HepG2 (cell line): ENCODE measurements at regions not wholly inside any gene's neighbourhood (a gene's known extent, or its start where the extent isn't known, plus 50 kb on each side); places are given as distances from the start of the nearest gene placed in this dataset.
A peak's percentile ranks its signal among the peaks of the same experiment; 100 is the strongest.

Experiments used
- ATAC-seq: fragments of 200-7000 bp; cut with Tn5 transposase; 3 replicates; pipeline ENCODE4 v1.9.1; 2020; ENCODE audit warnings: mild to moderate bottlenecking, moderate library complexity
- BruUV-seq: library from RNA; stranded (reverse); fragments of 400-500 nt; replicated peaks from 2 replicates; lab custom pipeline; 2021; lab: Mats Ljungman, UMichigan
- CTCF ChIA-PET: fragments of 300-600 bp; formaldehyde crosslinking; extraction: SDS; loops from one replicate; lab custom pipeline; 2021; ENCODE audit warnings: low total read pairs, inconsistent platforms, low intra/inter-chr PET ratio; lab: Yijun Ruan, JAX
- POLR2A ChIA-PET: fragments of 350-600 bp; sonication (Branson Sonifier 250); formaldehyde crosslinking; loops from one replicate; lab custom pipeline; 2020; ENCODE audit warnings: antibody characterized with exemption, inconsistent platforms; lab: Yijun Ruan, JAX
- DNase-seq: peaks from one replicate; pipeline ENCODE4 v3.0.0-alpha.2; 2015; ENCODE audit warnings: low spot score
- FAIRE-seq: peaks from 3 replicates; lab custom pipeline; 2011; peaks lifted over from hg19 to GRCh38; lab: Jason Lieb, UNC
- H2AFZ ChIP-seq: one replicate; pipeline ENCODE4 v1.6.1; 2011; ENCODE audit warnings: low read length, inconsistent platforms
- H3K27ac ChIP-seq: fragments of 300-600 bp; 3 replicates; pipeline ENCODE4 v1.8.0; 2011; ENCODE audit warnings: mixed run types, mild to moderate bottlenecking, mixed read lengths, low read length, inconsistent platforms; ENCODE audit not compliant: insufficient read depth; ENCODE audit errors: extremely low read length
- H3K27me3 ChIP-seq, 2 experiments: fragments of 200-600 bp in 1 of 2; 2 replicates in 1 of 2; 3 replicates in 1 of 2; pipeline versions ENCODE4 v1.6.0 to v1.8.0; 2011; ENCODE audit warnings: low read length in 2 of 2, mild to moderate bottlenecking in 2 of 2, moderate library complexity in 2 of 2, inconsistent platforms in 1 of 2; ENCODE audit not compliant: insufficient read depth in 2 of 2, control insufficient read depth in 1 of 2
- H3K36me3 ChIP-seq, 2 experiments: fragments of 200-600 bp in 1 of 2; replicated peaks in 1 of 2; 2 replicates in 1 of 2; 3 replicates in 1 of 2; pipeline versions ENCODE4 v1.5.1 to v1.8.0; 2011; ENCODE audit warnings: low read length in 2 of 2, inconsistent platforms in 1 of 2; ENCODE audit not compliant: insufficient read depth in 2 of 2, control insufficient read depth in 1 of 2
- H3K4me1 ChIP-seq: 2 replicates; pipeline ENCODE4 v1.5.1; 2012; ENCODE audit warnings: low read length, inconsistent platforms; ENCODE audit not compliant: insufficient read depth
- H3K4me2 ChIP-seq: 2 replicates; pipeline ENCODE4 v1.6.0; 2011; ENCODE audit warnings: low read depth, low read length, inconsistent platforms
- H3K4me3 ChIP-seq, 3 experiments: fragments of 200-600 bp in 1 of 3; sonication (generic), shearing (Covaris generic) in 1 of 3; replicated peaks in 1 of 3; 2 replicates each; pipeline ENCODE4 v1.5.1; 2011 to 2016; ENCODE audit warnings: low read length in 3 of 3, inconsistent platforms in 2 of 3, low read depth in 2 of 3, mild to moderate bottlenecking in 2 of 3, control low read depth in 1 of 3, mixed read lengths in 1 of 3; ENCODE audit not compliant: insufficient read depth in 1 of 3
- H3K79me2 ChIP-seq: one replicate; pipeline ENCODE4 v1.6.1; 2011; ENCODE audit warnings: low read length, inconsistent platforms; ENCODE audit not compliant: insufficient read depth
- H3K9ac ChIP-seq: 2 replicates; pipeline ENCODE4 v1.6.0; 2011; ENCODE audit warnings: mild to moderate bottlenecking, low read depth, low read length, inconsistent platforms; ENCODE audit not compliant: insufficient read depth
- H3K9me3 ChIP-seq: 2 replicates; pipeline ENCODE4 v1.5.1; 2012; ENCODE audit warnings: mild to moderate bottlenecking, low read length
- H4K20me1 ChIP-seq: 2 replicates; pipeline ENCODE4 v1.6.0; 2011; ENCODE audit warnings: inconsistent platforms, mild to moderate bottlenecking, low read length, moderate library complexity; ENCODE audit not compliant: insufficient read depth
- CCDC6 ChIP-seq: sonication (generic); formaldehyde crosslinking; IDR thresholded peaks from 2 replicates; pipeline ENCODE4 v1.8.1; 2022; ENCODE audit warnings: mild to moderate bottlenecking, missing genetic modification reagents, moderate library complexity
- IRF9 ChIP-seq: sonication (generic); formaldehyde crosslinking; IDR thresholded peaks from 2 replicates; pipeline ENCODE4 v1.8.0; 2022; ENCODE audit warnings: missing genetic modification reagents, mild to moderate bottlenecking, borderline replicate concordance
- ONECUT2 ChIP-seq: sonication (generic); formaldehyde crosslinking; IDR thresholded peaks from 2 replicates; pipeline ENCODE4 v1.4.0; 2020; ENCODE audit warnings: missing genetic modification reagents
- PHF21A ChIP-seq: sonication (generic); formaldehyde crosslinking; IDR thresholded peaks from 2 replicates; pipeline ENCODE4 v1.5.0; 2020; ENCODE audit warnings: mild to moderate bottlenecking, missing genetic modification reagents
- RFX1 ChIP-seq: fragments of 450-650 bp; IDR thresholded peaks from 2 replicates; pipeline ENCODE4 v1.6.1; 2017
- SP4 ChIP-seq: sonication (generic); formaldehyde crosslinking; IDR thresholded peaks from 2 replicates; pipeline ENCODE4 v1.8.1; 2023; ENCODE audit warnings: mild to moderate bottlenecking, missing genetic modification reagents
- STAG1 ChIP-seq: sonication (generic); formaldehyde crosslinking; IDR thresholded peaks from 2 replicates; pipeline ENCODE4 v1.4.0; 2020; ENCODE audit warnings: missing genetic modification reagents
- ZNF18 ChIP-seq: sonication (generic); formaldehyde crosslinking; IDR thresholded peaks from 2 replicates; pipeline ENCODE4 v1.8.0; 2022; ENCODE audit warnings: mild to moderate bottlenecking, missing genetic modification reagents; ENCODE audit not compliant: insufficient replicate concordance
- ZNF747 ChIP-seq: sonication (generic); formaldehyde crosslinking; IDR thresholded peaks from 2 replicates; pipeline ENCODE4 v1.8.1; 2023; ENCODE audit warnings: missing genetic modification reagents, mild to moderate bottlenecking, borderline replicate concordance
- WGBS: methylation state at CpG from one replicate; pipeline ENCODE4 v1.1.6; 2017; ENCODE audit warnings: low lambda C conversion rate; 5-methylcytosine and 5-hydroxymethylcytosine counted together
- in situ Hi-C: cut with HindIII; loops from 2 replicates; pipeline ENCODE4 v1.10.0; 2017; ENCODE audit warnings: low pct_unique_long_range_greater_than_20kb; ENCODE audit not compliant: extremely low pct_ligation_motif_present
- intact Hi-C: fragments of 100-400 bp; cut with micrococcal nuclease; formaldehyde crosslinking; loops from one replicate; pipeline ENCODE4 v1.10.0; 2022; ENCODE audit not compliant: unreplicated experiment

- intact Hi-C loops (no loop called here), in situ Hi-C loops (no loop called here)
- H4K20me1 ChIP-seq: no peaks in the 10 kb centered on the region
- H3K9me3 ChIP-seq: no peaks in the 10 kb centered on the region
- 70% methylated on average over 7 of the region's 7 CpGs for WGBS
- POLR2A ChIA-PET: no interaction called here
- no peak overlapping the region for H2AFZ ChIP-seq
- BruUV-seq: no TSS peak
- H3K4me1 ChIP-seq: no peaks in the 10 kb centered on the region
- no peak overlapping the region for H3K4me2 ChIP-seq
- H3K36me3 ChIP-seq: no peaks in the 10 kb centered on the region
- FAIRE-seq: no peak
- CTCF ChIA-PET: no interaction called here
- H3K79me2 ChIP-seq: no peaks in the 10 kb centered on the region
- no peak for TF ChIP-seq ONECUT2
- TF ChIP-seq IRF9: no peak
- no peak for TF ChIP-seq PHF21A
- TF ChIP-seq SP4 (CRISPR knock-in tag): no peak
- no peak for TF ChIP-seq CCDC6 (CRISPR knock-in tag)
- no peak for TF ChIP-seq RFX1
- no peak for TF ChIP-seq ZNF747
- H3K4me3 ChIP-seq: no peak overlapping the region
- H3K9ac ChIP-seq: no peak overlapping the region
- peaks cover 0 to 4% of the 10 kb centered on the region in 2 experiments; a peak in 1 of 5 replicates for H3K27me3 ChIP-seq
- no peak overlapping the region for H3K27ac ChIP-seq
- no peak for DNase-seq
- ATAC-seq: no peak
These were observed 136.7 kb downstream of the CRLF2 start for GRCh38 chrX:1075741-1076140.

- no peak for DNase-seq
These were observed 137.3 kb downstream of the CRLF2 start for GRCh38 chrX:1075156-1075555.

More at GRCh38 chrX:1075156-1075555, 137.3 kb downstream of the CRLF2 start:
- no peaks in the 10 kb centered on the region for H3K4me1 ChIP-seq
- H3K36me3 ChIP-seq: no peaks in the 10 kb centered on the region
- no peaks in the 10 kb centered on the region for H3K79me2 ChIP-seq
- WGBS: 4% methylated on average over 3 of the region's 7 CpGs
- no peak overlapping the region for H3K27ac ChIP-seq
- no peak overlapping the region for H3K4me2 ChIP-seq
- CTCF ChIA-PET: no interaction called here
- H3K9me3 ChIP-seq: no peaks in the 10 kb centered on the region
- POLR2A ChIA-PET: no interaction called here
- no peak overlapping the region for H2AFZ ChIP-seq
- H4K20me1 ChIP-seq: no peaks in the 10 kb centered on the region
- no peak overlapping the region for H3K4me3 ChIP-seq
- no peak overlapping the region for H3K9ac ChIP-seq
- BruUV-seq: no TSS peak
- ATAC-seq: no peak
- in situ Hi-C loops (no loop called here), intact Hi-C loops (no loop called here)
- FAIRE-seq: no peak
- H3K27me3 ChIP-seq: peaks cover 0 to 4% of the 10 kb centered on the region in 2 experiments; a peak in 1 of 5 replicates
- TF ChIP-seq STAG1 (CRISPR knock-in tag) (no peak), ZNF18 (CRISPR knock-in tag) (peak; percentile 80)
